Mucosa of rectum (tissue), 2 donors: ENCODE measurements at regions not wholly inside any gene's neighbourhood (a gene's known extent, or its start where the extent isn't known, plus 50 kb on each side); places are given as distances from the start of the nearest gene placed in this dataset.
"Not testable (repeated sequence)": the region's sequence is repeated elsewhere in the genome, so short reads cannot be mapped to it uniquely, and the experiment has no call there.

ENCODE experiments used
- H3K27ac ChIP-seq, 2 donors: one replicate each; pipeline ENCODE4 v1.7.0; 2013; ENCODE audit warnings: inconsistent platforms in 2 of 2, low read depth in 2 of 2, low read length in 2 of 2
- H3K27me3 ChIP-seq, 2 donors: one replicate each; pipeline ENCODE4 v1.7.0; 2013; ENCODE audit warnings: low read length in 2 of 2; ENCODE audit not compliant: control insufficient read depth in 2 of 2, insufficient read depth in 2 of 2
- H3K36me3 ChIP-seq, 2 donors: one replicate each; pipeline ENCODE4 v1.7.0; 2013; ENCODE audit warnings: low read length in 2 of 2; ENCODE audit not compliant: control insufficient read depth in 2 of 2, insufficient read depth in 2 of 2
- H3K4me1 ChIP-seq, 2 donors: one replicate each; pipeline ENCODE4 v1.7.0; 2013; ENCODE audit warnings: low read length in 2 of 2, mild to moderate bottlenecking in 1 of 2; ENCODE audit not compliant: control insufficient read depth in 2 of 2, insufficient read depth in 2 of 2
- H3K4me3 ChIP-seq, 2 donors: one replicate each; pipeline ENCODE4 v1.7.0; 2013; ENCODE audit warnings: low read length in 2 of 2
- H3K9ac ChIP-seq, 2 donors: one replicate each; pipeline ENCODE4 v1.7.0; 2013; ENCODE audit warnings: low read length in 2 of 2, low read depth in 1 of 2, mild to moderate bottlenecking in 1 of 2
- H3K9me3 ChIP-seq, 2 donors: one replicate each; pipeline ENCODE4 v1.7.0; 2013; ENCODE audit warnings: low read length in 2 of 2; ENCODE audit not compliant: control insufficient read depth in 2 of 2
- donor health status: healthy.
- donor health status: Normal muscosa, but diverticular disease.

DNA sequence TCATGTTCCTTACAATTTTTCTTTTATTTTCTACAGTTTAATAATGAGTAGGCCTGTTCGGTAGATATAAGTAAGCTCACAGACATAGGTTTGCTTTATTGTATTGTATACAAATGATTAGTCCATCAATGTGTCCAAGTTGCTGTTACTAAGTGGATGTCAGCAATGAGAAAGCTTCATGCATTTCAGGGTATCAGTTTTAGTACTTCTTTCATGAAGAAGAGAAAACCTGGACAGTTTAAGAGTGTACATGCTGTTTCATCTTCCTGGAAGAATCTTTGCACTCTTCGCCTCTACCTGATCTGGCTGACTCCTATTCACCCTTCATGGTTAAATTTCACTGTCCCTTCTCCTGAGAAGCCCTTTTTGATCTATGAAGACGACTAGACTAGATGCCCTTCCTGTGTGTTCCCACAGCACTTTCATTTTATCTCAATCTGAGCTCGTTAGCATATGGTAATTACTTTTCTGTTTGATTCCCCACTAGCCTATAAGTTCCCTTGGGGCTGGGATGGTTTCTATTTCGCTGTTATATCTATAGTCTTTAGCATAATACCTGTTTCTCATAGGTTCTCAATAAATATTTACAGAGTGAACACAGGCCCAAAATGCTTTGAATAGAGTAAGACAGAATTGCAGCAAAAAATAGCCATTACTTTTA, 70.7 kb downstream of the CETN3 start:
- H3K27ac ChIP-seq = no peak overlapping the region
- no peak overlapping the region for H3K9ac ChIP-seq
- H3K9me3 ChIP-seq = no peaks in the 10 kb centered on the region
- H3K4me3 ChIP-seq = no peak overlapping the region
- no peaks in the 10 kb centered on the region for H3K36me3 ChIP-seq
- H3K27me3 ChIP-seq = no peaks in the 10 kb centered on the region
- no peaks in the 10 kb centered on the region for H3K4me1 ChIP-seq

DNA sequence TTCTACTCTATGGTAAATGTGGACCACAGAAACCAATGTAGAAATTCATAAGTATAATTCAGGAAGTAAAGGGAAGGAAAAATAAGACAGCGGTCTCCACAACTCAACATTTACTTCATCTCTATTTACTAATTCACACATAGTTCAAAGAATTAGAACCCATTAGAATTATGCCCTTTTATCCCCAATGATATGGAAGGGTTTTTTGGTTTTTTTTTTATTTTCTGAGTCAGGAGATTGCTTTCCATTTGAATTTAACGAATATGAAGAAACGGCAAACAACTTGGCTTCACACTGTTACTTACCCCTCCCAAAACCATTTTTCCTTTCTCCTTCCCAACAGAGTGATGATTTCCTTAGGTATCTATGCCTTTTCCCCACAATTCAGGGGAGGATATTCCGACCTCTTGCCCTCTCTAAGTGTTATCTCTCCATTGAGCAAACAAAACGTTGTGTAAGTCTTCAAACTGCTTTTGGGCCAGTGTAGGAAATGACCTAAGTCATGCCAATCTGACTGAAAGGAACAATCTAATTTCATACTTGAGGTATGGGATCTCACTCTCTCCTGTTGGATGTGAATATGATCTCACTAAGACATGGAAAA, 72.0 kb downstream of the CETN3 start:
- no peak overlapping the region for H3K4me3 ChIP-seq
- H3K36me3 ChIP-seq = no peaks in the 10 kb centered on the region
- no peak overlapping the region for H3K27ac ChIP-seq
- H3K9ac ChIP-seq = no peak overlapping the region
- H3K9me3 ChIP-seq = no peaks in the 10 kb centered on the region
- no peaks in the 10 kb centered on the region for H3K4me1 ChIP-seq
- no peaks in the 10 kb centered on the region for H3K27me3 ChIP-seq

DNA sequence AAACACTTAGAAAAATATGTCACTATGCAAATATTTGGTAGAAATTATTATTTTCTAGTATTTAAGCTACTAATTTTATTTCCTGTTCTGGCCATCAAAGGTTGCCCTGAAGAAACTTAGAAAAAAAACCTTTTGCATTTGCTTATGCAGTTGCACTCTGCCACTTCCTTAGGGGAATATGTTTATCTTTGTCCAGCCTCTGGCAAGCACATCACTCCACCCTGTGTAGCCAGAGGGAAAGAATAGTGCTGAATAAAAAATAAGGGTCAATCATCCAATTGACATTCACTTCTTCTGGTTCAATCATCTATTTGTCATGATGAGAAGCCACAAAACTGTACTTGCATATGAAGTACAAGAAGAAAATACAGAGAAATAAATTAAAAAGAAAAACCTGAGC, 72.8 kb downstream of the CETN3 start:
- Histone ChIP-seq H3K9me3 (no peaks in the 10 kb centered on the region), H3K9ac (no peak overlapping the region), H3K36me3 (no peaks in the 10 kb centered on the region), H3K4me1 (no peaks in the 10 kb centered on the region), H3K27me3 (no peaks in the 10 kb centered on the region), H3K4me3 (no peak overlapping the region), H3K27ac (no peak overlapping the region)

DNA sequence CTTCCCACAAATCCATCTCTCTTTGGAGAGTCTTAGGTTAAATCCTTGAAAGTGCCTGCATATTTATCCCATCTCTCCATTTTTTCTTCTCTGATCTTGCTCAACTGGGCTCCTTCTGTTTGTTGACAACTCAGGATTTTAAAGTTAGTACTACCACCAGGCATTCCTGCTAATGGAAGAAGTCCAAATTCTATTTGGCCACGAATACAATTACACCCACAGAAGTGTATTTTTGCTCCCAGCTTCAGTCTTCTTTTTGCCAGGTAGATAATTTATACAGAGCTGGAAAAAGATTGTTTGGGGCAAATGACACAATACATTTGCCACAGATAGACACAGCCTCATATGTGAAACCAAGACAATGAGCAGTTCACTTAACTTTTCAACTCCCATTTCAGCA, 74.8 kb downstream of the CETN3 start:
- H3K4me1 ChIP-seq = no peaks in the 10 kb centered on the region
- H3K27me3 ChIP-seq = no peaks in the 10 kb centered on the region
- no peaks in the 10 kb centered on the region for H3K36me3 ChIP-seq
- H3K4me3 ChIP-seq = no peak overlapping the region
- no peak overlapping the region for H3K27ac ChIP-seq
- no peaks in the 10 kb centered on the region for H3K9me3 ChIP-seq
- no peak overlapping the region for H3K9ac ChIP-seq

DNA sequence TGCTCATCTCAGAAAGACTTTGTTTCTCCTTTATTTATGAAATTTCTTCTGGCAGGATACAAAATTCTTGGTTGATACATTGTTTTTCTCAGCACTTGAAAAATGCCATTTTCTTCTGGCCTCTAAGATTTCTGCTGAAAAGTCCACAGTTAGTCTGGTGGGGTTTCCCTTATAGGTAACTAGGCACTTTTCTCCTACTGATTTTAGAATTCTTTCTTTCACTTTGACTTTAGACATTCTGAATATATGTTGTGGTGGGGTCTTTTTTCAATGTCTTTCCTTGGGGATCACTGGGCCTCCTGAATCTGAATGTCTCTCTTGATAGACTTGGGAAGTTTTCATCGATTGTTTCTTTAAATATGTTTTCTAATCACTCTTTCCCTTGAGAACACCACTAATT, 79.6 kb downstream of the CETN3 start:
- Histone ChIP-seq H3K36me3 (no peaks in the 10 kb centered on the region), H3K9me3 (no peaks in the 10 kb centered on the region), H3K9ac (no peak overlapping the region), H3K27me3 (no peaks in the 10 kb centered on the region), H3K27ac (no peak overlapping the region), H3K4me3 (no peak overlapping the region), H3K4me1 (no peaks in the 10 kb centered on the region)

DNA sequence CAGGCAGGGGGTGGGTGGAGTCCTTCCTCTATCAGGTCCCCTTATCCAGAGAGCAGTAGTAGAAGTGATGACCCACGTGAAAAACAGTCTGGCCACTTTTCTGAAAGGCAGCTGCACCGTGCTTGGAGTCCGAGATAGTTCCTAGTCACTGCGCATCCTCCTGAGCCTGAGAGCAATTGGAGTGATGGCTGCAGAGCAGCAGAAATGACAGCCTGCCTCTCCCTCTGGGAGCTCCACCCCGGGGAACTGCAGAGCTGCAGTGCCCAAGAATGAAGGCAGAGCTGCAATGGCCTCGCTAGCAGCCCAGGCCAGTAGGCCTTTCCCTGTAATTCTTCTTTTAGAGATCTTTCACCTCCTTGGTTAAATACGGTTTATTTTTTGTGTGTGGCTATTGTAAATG, 82.6 kb downstream of the CETN3 start:
- H3K4me3 ChIP-seq = no peak overlapping the region
- no peaks in the 10 kb centered on the region for H3K36me3 ChIP-seq
- no peaks in the 10 kb centered on the region for H3K27me3 ChIP-seq
- no peaks in the 10 kb centered on the region for H3K9me3 ChIP-seq
- H3K27ac ChIP-seq = no peak overlapping the region
- H3K9ac ChIP-seq = no peak overlapping the region
- no peaks in the 10 kb centered on the region for H3K4me1 ChIP-seq

DNA sequence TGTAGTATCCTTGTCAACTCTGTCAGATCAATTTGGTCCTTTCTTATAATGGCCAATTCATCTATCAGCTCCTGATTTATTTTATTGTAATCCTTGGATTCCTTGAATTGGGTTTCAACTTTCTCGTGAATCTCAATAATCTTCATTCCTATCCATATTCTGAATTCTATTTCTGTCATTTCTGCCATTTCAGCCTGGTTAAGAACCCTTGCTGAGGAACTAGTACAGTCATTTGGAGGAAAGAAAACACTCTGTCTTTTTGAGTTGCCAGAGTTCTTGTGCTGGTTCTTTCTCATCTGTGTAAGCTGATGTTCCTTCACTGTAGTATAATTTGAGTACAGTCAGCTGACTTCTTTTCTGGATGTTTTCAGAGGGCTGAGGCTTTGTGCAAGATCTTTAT, 84.5 kb downstream of the CETN3 start:
- no peaks in the 10 kb centered on the region for H3K36me3 ChIP-seq
- H3K4me1 ChIP-seq = no peaks in the 10 kb centered on the region
- no peaks in the 10 kb centered on the region for H3K9me3 ChIP-seq
- no peaks in the 10 kb centered on the region for H3K27me3 ChIP-seq
- no peak overlapping the region for H3K9ac ChIP-seq
- H3K27ac ChIP-seq = no peak overlapping the region
- no peak overlapping the region for H3K4me3 ChIP-seq

DNA sequence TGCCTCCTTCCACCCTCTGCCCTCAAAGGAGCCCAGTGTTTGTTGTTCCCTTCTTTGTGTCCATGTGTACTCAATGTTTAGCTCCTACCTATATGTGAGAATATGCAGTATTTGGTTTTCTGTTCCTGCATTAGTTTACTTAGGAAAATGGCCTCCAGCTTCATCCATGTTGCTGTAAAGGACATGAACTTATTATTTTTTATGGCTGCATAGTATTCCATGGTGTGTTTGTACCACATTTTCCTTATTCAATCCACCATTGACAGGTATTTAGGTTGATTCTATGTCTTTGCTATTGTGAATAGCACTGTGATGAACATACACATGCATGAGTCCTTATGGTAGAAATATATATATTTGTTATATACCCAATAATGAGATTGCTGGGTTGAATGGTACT, 89.2 kb downstream of the CETN3 start:
- H3K9ac ChIP-seq, H3K4me3 ChIP-seq, H3K36me3 ChIP-seq, H3K27me3 ChIP-seq, H3K4me1 ChIP-seq, H3K9me3 ChIP-seq, H3K27ac ChIP-seq: not testable (repeated sequence)

DNA sequence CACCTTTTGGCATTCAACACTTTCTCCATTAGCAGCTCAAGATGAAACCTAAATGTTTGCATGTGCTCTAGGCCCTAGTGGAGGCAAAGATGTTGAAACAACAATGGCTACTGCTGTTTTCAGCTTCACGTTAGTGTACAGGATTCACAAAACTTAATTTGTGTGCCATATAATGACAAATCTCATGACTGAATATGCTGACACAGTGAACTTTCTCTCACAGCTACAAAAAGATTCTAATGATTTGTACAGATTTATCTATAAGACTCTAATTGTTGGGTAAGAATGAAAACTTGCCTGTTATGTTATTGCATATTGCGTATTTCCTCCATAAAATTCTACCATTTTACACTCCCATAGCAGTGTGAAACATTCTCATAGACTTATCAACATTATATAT, 97.5 kb downstream of the CETN3 start:
- no peak overlapping the region for H3K27ac ChIP-seq
- no peaks in the 10 kb centered on the region for H3K4me1 ChIP-seq
- no peaks in the 10 kb centered on the region for H3K36me3 ChIP-seq
- no peak overlapping the region for H3K9ac ChIP-seq
- H3K27me3 ChIP-seq = no peaks in the 10 kb centered on the region
- H3K9me3 ChIP-seq = no peaks in the 10 kb centered on the region
- no peak overlapping the region for H3K4me3 ChIP-seq

DNA sequence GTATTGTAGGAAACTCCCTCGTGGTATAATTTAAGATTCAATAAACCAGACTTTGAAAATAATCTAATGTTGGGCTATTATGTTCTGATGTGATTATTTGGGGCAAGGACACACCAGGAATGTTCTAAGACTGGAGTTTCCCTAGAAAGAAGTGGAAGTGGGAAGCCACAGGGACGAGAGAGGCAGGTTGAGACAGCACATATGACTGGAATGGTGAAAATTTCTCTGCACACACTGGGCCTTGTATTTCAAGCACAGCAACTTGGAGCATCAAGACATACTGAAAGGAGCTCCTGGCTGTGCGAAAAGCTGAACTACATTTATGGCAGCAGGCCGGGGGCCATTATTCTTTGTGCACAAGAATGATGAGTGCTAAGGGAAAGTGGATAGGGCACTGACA, 98.2 kb downstream of the CETN3 start:
- Histone ChIP-seq H3K9me3 (no peaks in the 10 kb centered on the region), H3K36me3 (no peaks in the 10 kb centered on the region), H3K27me3 (no peaks in the 10 kb centered on the region), H3K4me1 (no peaks in the 10 kb centered on the region), H3K9ac (no peak overlapping the region), H3K4me3 (no peak overlapping the region), H3K27ac (no peak overlapping the region)
